Stimulated activated CD8-positive, alpha-beta memory T cell treated with anti-CD3 and anti-CD28 coated beads, Interleukin-15, amount 100 ng/mL, for 1 hour (primary cell): ENCODE measurements at regions not wholly inside any gene's neighbourhood (a gene's known extent, or its start where the extent isn't known, plus 50 kb on each side); places are given as distances from the start of the nearest gene placed in this dataset.

ENCODE experiments used
- DNase-seq: peaks from one replicate; pipeline ENCODE4 v3.0.0-alpha.2; 2020; ENCODE audit warnings: low read depth

- no peak for DNase-seq
Observed at GRCh38 chr14:101504096-101504948, 57.0 kb upstream of the DIO3 start.

GRCh38 chr14:101505236-101505970, 55.9 kb upstream of the DIO3 start:
- DNase-seq: no peak

- no peak for DNase-seq
Observed at GRCh38 chr14:101506211-101506925, 54.9 kb upstream of the DIO3 start.

- DNase-seq: no peak
Observed at GRCh38 chr14:101506926-101507835, 54.1 kb upstream of the DIO3 start.

- DNase-seq: no peak
Observed at GRCh38 chr14:101507836-101508150, 53.5 kb upstream of the DIO3 start.

- no peak for DNase-seq
Observed at GRCh38 chr14:101508196-101508947, 52.9 kb upstream of the DIO3 start.

GRCh38 chr14:101508948-101509729, 52.2 kb upstream of the DIO3 start:
- DNase-seq: no peak

GRCh38 chr14:101509730-101510371, 51.4 kb upstream of the DIO3 start:
- no peak for DNase-seq

- no peak for DNase-seq
Observed at GRCh38 chr14:101511199-101511598, 50.1 kb upstream of the DIO3 start.
